ENCODE measurements at regions not wholly inside any gene's neighbourhood (a gene's known extent, or its start where the extent isn't known, plus 50 kb on each side); places are given as distances from the start of the nearest gene placed in this dataset.
A peak's percentile ranks its signal among the peaks of the same experiment; 100 is the strongest.
"Not testable (repeated sequence)": the region's sequence is repeated elsewhere in the genome, so short reads cannot be mapped to it uniquely, and the experiment has no call there.

DNA sequence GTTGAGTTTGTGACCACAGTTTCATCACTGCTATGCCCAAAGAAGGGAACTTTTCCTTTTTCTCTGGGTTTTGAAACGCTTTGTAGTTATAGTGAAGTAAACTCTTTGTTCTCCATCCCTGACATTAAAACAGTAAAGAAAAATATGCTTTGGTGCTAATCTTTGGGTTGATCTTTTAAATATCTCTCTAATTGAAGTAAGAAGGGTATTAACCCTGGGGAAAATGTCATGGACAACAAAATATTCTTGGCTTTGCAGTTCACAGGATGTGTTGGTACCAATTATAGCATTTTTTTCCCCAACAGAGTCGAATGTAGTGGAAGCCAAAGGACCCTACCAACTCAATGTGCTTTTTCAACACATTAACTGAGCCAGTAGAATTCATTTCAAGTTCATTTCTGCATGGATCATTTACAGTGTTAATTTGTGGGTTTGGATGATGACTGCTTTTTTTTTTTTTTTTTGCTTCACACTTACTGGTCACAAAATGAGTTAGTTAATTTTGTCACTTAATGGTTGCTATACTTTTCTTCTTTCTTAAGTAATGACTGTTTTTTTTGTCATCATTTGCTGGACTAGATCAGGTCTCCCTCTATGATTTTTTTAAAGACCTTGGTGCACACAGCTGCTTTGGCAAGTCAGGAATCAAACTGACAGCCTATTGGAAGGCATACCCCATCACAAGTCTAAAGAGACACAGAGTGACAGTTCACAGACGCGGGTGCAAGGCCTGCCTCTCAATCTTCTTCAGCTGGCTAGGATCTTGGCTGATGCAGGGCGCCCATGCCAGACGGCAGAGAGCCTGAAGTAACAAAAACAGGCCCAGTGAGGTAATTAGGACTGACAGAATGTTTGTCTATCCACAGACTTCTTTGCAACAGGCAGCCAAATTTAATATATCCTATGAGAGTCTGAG lies 98.8 kb upstream of the MMADHC start:
- Histone ChIP-seq H3K4me3 (no peak overlapping the region), H3K27me3 (no peaks in the 10 kb centered on the region), H3K4me1 (peaks cover 0 to 9% (median 0%) of the 10 kb centered on the region in 12 donors), H3K27ac (peak overlapping the region in 1 of 12 donors; percentile 13), H3K9me3 (peaks cover 0 to 8% (median 0%) of the 10 kb centered on the region in 12 donors), H3K36me3 (no peaks in the 10 kb centered on the region)
- peak in 1 of 5 donors; percentile 29 for DNase-seq
- intact Hi-C loops (cut with DNase I): no loop called here
- peak in 1 of 4 donors; percentile 37 for ATAC-seq
- WGBS, 4 donors: 59 to 65% (median 64%) methylated on average over 6 of the region's 6 CpGs
- no peak for TF ChIP-seq POLR2A (IDR thresholded peaks at IDR 0.05)

DNA sequence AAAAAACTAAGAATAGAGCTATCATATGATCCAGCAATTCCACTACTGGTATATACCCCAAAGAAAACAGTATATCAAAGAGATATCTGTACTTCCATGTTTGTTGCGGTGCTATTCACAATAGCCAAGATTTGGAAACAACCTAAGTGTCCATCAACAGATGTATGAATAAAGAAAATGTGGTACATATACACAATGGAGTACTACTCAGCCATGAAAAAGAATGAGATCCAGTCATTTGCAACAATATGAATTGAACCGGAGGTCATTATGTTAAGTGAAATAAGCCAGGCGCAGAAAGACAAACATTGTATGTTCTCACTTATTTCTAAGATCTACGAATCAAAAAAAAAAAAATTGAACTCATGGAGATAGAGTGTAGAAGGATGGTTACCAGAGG lies 97.8 kb upstream of the MMADHC start:
- ATAC-seq; H3K4me3 ChIP-seq; H3K9me3 ChIP-seq; H3K36me3 ChIP-seq; H3K27ac ChIP-seq; H3K27me3 ChIP-seq; DNase-seq; H3K4me1 ChIP-seq; intact Hi-C loops (cut with DNase I): not testable (repeated sequence)
- 80 to 98% (median 90%) methylated on average over 4 of the region's 4 CpGs for WGBS, 4 donors

DNA sequence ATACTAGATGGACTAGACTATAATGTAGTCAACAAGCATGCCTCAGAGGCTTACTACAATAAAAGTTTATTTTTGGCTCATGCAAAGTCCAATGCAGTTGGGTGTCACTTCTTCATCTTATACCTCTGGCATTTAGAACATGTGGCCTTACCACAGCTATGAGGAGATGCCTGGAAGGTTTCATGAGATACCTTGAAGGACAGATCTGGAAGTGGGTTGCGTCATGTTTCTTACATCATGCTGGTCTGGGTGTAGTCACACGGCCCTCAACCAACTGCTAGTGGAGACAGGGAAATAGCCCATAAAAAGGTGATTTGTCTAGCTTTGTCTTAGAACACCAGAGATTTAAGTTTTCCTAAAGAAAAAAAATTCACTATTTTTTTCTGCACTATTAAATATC lies 91.7 kb upstream of the MMADHC start:
- no peaks in the 10 kb centered on the region for H3K36me3 ChIP-seq

DNA sequence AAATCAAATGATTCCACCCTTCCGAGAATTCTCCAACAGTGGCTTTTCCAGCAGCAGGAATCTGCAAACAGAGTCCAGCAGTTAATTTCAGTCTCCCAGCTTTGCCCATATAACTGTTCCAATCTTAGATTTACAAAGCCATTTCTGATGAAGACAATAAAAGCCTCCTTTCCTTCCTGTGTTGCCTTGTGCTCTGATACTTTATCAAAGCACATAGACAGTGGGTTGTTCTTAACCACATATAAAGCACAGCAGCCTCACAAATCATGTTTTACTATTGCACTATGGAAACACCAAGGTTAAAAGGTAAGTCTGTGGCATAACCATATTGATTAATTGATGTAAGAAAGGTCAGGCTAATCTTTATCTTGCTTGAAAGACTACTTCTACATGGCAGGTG lies 89.8 kb upstream of the MMADHC start:
- intact Hi-C loops (cut with DNase I): no loop called here
- Histone ChIP-seq H3K27me3 (no peaks in the 10 kb centered on the region), H3K27ac (no peak overlapping the region), H3K9me3 (peaks cover 0 to 4% (median 0%) of the 10 kb centered on the region in 12 donors), H3K4me1 (no peaks in the 10 kb centered on the region), H3K4me3 (no peak overlapping the region), H3K36me3 (no peaks in the 10 kb centered on the region)
- DNase-seq (no peak), ATAC-seq (no peak)
- 75 to 93% (median 87%) methylated on average over 1 of the region's 1 CpG for WGBS, 4 donors
- TF ChIP-seq, protein P1, sequence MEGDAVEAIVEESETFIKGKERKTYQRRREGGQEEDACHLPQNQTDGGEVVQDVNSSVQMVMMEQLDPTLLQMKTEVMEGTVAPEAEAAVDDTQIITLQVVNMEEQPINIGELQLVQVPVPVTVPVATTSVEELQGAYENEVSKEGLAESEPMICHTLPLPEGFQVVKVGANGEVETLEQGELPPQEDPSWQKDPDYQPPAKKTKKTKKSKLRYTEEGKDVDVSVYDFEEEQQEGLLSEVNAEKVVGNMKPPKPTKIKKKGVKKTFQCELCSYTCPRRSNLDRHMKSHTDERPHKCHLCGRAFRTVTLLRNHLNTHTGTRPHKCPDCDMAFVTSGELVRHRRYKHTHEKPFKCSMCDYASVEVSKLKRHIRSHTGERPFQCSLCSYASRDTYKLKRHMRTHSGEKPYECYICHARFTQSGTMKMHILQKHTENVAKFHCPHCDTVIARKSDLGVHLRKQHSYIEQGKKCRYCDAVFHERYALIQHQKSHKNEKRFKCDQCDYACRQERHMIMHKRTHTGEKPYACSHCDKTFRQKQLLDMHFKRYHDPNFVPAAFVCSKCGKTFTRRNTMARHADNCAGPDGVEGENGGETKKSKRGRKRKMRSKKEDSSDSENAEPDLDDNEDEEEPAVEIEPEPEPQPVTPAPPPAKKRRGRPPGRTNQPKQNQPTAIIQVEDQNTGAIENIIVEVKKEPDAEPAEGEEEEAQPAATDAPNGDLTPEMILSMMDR (IDR thresholded peaks at IDR 0.05): no peak
- no peak for TF ChIP-seq POLR2A (IDR thresholded peaks at IDR 0.05)

More for the DNA sequence above, 91.7 kb upstream of the MMADHC start:
- Histone ChIP-seq H3K9me3 (no peaks in the 10 kb centered on the region), H3K4me1 (no peaks in the 10 kb centered on the region), H3K4me3 (no peak overlapping the region), H3K27ac (no peak overlapping the region), H3K27me3 (no peaks in the 10 kb centered on the region)
- TF ChIP-seq POLR2A (IDR thresholded peaks at IDR 0.05): no peak
- TF ChIP-seq, protein P1 (IDR thresholded peaks at IDR 0.05): no peak
- intact Hi-C loops (cut with DNase I): no loop called here
- ATAC-seq (no peak), DNase-seq (no peak)
- WGBS, 4 donors: 89 to 92% (median 90%) methylated on average over 2 of the region's 2 CpGs

DNA sequence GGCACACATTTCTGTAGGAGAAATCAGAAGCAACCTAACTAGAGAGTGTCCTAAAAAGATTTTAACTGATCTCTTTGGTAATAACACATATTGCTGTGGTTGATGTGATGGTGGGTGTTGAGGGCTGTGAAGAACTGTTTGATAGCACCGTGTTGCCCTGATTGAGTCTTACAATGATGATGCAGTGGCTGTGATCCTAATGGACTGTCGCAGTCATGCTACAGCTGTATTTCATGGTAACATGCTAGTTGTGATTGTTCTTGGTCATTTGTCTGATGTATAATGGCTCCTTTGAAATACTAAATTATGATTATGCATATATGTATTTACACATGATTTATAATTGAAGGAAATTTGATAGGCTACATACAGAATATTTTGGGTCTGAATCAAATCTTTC lies 82.5 kb upstream of the MMADHC start:
- H3K4me1 ChIP-seq: no peaks in the 10 kb centered on the region
- intact Hi-C loops (cut with DNase I): no loop called here
- no peak for ATAC-seq
- peaks cover 0 to 5% (median 0%) of the 10 kb centered on the region in 12 donors for H3K9me3 ChIP-seq
- no peak for DNase-seq
- no peaks in the 10 kb centered on the region for H3K36me3 ChIP-seq
- TF ChIP-seq, protein P1 (IDR thresholded peaks at IDR 0.05): no peak
- WGBS, 4 donors: 83 to 94% (median 85%) methylated on average over 2 of the region's 2 CpGs
- no peak overlapping the region for H3K27ac ChIP-seq
- no peak overlapping the region for H3K4me3 ChIP-seq
- H3K27me3 ChIP-seq: no peaks in the 10 kb centered on the region
